ENCODE measurements at regions not wholly inside any gene's neighbourhood (a gene's known extent, or its start where the extent isn't known, plus 50 kb on each side); places are given as distances from the start of the nearest gene placed in this dataset.
A peak's percentile ranks its signal among the peaks of the same experiment; 100 is the strongest.

DNA sequence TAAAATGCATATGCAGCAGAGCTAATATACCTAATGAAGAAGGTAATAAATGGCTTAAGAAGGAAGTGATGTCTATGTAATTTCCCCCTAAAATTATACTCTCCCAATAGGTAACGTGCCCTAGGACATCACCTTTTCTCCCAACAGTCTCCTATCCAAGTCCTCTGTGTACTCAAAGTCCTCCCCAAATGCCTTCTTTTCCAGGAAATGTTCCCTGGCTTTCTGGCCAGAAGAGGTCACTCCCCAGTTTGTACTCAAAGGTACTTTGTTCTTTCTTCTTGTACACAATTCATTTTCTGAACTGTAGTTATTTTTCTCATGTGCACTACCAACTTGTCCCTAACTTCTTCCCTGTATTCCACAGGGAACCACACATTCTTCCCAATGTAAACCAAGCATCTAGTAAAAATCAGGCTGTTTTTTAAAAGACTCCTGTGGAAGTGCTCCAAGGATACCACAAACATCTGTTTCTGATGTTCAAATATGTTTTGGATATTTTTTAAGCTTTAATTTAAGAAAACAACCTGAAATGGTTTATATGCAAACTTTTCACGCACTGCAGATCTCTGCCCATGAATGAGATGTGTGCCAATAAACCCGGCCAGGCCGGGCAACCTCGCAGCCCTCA is 262.3 kb upstream of the KLF14 start:
- DNase-seq (ENCODE audit: low read depth): no peak

DNA sequence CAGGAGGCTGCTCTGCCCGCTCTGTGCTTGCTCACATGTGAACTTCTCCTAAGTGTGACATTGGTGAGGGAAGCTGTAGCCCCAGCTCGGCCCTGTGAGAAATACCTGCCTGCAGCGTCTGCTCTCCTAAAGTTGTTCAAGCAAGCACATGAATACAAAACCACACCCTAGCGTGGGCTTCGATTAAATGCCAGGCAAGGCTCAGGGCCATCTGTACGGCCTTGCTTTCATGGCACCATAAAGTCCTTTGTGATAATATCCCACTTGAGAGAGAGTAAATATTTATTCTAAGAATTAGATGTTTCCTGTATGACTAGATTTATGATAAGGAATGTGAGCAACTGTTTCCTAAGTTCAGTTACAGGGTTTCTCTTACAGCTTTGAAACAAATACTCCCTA is 262.8 kb upstream of the KLF14 start:
- no peak for DNase-seq (ENCODE audit: low read depth)

DNA sequence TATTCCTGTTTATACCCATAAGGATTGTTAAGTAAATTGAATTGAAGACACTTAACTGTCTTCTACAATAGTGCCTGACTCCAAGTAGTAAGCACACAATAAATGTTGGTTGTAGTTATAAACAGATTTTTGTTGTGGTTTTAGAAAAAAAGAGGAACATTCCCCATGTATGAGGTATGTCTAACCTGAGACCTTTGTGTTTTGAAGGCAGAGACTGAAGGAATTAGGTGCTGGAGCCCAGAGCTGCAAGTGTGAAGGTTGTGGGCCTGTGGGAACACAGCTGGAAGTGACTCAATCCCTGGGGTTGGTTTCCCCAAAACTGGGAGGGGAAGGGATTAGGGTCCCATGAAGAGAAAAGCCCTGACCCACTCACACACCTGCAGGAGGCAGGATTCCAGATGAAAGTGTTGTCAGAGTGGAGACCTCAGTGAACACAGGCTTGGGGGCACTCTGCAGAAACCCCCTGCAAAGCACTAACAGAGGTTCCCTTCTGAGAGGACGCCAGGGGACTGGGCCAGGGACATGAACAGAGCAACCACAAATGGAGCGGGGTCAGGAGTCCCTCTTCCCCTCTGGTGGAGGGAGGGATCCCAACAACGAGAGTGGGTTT is 265.1 kb upstream of the KLF14 start:
- DNase-seq (ENCODE audit: low read depth): no peak

DNA sequence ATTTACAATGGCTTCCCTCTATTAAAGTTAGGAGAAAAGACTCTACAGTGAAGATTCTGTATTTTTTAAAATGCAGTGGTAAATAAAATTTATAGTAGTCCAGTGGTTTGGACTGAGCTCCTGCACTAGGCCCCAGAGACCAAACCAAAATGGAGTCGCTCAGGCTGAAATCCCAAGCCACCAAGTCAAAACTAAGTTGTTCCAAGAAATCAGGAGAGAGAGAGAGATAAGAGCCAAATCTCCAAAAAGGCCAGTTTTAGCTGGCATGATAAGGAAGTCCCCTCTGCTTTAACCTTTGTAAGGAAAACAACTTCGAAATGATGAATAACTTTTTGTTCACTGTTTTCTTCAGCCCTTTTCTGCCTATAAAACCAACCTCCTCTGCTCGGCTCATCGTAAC is 265.9 kb upstream of the KLF14 start:
- DNase-seq (ENCODE audit: low read depth): no peak

DNA sequence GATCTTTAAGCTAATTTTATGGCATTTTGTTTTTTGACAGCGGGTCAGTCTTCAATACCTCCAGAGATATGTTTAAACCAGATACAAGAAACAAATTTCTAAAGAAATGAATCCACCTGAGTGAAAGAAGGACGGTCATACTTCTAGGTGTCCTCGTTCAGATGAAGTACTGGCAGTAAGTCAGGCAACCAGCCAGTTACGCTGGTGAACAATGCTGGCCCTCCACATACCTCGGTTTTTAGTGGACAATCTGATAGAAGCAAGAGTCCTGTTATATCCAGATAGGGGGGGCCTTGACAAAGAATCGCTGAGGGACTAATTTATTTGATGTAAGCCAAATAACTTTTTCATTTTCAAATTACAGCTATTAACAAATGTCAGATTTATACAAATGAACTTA is 266.4 kb upstream of the KLF14 start:
- no peak for DNase-seq (ENCODE audit: low read depth)

DNA sequence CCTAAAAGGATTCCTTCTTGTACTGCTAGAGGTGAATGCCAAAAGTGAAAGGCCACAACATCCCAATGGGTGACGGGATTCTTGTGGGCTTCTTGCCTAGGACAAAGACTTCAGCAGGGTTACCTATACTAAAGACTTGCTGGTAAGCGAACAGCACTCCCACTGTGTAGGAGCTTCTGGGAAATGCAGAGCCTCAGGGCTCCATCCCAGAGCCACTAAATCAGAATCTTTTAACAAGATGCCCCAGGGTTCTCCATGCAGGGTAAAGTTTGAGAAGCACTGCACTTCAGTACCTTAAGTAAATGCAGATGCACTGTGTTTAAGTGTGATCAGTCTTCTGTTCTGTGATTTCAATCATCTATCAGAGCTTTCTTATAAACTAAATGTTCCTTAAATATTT is 266.9 kb upstream of the KLF14 start:
- DNase-seq (ENCODE audit: low read depth): no peak

DNA sequence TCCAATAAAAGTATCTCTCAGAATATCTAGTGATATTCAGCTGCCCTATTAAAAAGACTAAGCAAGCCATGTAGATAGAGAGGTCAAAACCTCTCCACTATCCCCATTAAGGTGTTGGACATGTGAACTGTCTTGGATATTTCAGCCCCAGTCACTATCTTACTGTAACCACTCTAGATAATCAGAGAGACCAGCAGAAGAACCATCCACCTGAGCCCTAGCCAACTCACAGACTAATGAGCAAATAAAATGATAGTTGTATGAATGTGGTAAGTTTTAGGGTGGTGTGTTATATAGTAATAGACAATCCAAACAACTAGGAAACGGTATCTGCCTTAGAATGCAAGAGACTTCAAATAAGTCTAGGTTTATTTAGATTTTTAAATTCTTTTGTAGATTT is 268.6 kb upstream of the KLF14 start:
- DNase-seq (ENCODE audit: low read depth): no peak

DNA sequence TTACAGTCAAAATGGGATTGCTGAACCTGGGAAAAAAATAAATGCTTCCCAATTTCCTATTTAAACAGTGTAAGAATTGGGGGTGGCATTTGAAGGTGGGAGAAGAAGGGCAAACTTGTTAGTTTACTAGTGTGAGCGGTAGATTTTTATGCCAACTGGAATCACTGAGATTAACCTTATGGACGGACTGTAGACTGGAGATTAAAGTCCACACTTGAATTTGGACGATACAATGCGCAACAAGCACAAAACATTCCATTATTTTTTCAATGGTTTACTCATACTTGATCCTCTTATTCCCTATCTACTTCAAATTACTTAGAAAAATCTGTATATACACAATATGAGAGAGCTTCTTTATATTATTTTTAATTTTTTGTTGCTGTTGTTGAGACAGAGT is 269.6 kb upstream of the KLF14 start:
- DNase-seq (ENCODE audit: low read depth): no peak

DNA sequence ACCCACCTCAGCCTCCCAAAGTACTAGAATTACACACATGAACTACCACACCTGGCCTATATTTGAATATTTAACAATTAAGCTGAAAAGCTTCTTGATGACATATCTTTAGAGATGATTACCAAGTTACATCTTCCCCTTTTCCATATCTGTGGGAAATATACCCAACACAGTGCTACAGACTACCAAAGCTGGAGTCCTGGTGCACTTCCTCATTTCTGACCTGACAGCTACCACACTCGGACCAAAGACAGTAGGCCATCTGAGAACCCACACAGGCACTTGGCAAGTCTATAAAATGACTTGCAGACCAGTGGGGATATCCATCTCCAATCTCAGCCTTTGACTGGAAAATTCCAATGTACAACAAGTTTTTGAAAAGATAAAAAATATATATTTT is 270.4 kb upstream of the KLF14 start:
- DNase-seq (ENCODE audit: low read depth): no peak

DNA sequence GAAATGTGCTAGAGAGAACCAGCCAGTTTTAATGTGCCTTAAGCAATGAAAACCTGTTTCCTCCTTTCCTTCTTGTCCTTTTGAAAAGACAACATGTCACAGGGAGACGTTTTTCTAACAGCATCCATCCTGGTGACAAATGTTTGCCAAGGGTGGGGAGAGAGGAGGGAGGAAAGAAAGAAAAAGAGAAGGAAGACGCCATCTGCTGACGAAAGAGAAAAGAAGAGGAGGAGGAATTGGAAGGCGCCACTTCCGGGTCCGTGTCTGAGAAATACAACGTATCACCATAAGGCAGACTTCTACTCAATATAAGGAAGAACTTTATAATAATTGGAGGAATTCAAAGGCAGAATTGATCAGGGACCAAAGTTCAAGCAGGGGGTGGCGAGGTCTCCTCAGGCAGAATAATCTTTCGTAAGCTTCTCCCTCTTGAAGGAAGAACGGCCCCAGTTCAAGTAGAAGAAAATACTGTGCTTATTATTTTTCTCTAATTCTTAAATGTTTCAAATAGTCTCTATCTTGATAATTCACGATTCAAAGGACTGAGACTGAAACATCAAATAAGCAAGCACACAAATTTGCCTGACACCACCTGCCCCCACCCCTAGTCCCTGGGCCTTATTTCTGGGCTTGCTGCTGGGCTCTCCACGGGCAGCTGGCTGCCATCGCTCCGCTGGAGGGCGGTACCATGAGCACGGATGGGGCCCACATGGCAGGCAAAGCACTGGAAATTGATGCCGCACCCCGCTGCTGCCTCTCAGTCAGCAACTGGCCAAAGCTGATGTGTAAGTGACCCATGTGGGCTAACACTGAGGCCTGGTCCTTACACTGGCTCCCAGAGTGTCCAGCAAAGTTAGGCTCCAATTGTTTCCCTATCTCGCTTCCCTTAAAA is 273.7 kb upstream of the KLF14 start:
- DNase-seq (ENCODE audit: low read depth): no peak

DNA sequence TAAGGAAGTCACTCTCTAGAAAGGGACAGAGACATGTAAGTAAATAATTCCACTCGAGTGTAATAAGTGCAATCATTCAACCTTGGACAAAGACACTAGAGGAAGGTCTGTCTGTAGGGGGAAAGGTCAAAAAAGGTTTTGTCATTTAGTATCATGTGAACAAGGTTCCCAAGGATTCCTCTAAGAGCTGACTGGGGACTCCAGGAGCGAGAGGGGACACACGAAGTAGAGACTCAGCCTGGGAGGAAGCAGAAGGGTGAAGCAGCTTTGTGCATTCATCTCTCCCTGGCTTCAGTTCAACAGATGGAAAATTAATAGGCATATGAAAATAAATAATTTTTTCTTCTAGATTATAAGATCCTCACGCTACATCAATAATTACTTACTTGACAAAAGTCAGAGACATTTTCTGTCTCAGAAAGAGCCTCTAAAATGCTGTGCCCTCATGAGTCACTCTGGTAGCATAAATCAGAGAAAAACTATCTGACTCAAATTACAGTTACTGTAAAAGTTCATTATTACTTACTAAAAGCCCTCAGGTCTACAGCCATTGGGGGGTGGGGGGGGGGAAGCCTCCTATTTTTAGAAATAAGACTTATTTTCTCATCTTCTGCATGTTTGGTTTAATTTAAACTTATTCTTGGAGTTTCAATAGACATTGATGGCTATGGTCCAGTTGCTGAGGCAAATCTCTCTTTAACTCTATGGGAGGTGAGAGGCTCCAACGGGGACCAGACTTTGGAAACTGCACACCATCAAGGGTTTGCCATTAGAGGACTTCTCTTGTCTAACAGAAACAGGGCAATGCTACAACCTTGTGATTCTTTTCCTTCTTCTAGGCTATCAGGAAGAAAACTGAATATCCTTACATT is 275.1 kb upstream of the KLF14 start:
- no peak for DNase-seq (ENCODE audit: low read depth)

DNA sequence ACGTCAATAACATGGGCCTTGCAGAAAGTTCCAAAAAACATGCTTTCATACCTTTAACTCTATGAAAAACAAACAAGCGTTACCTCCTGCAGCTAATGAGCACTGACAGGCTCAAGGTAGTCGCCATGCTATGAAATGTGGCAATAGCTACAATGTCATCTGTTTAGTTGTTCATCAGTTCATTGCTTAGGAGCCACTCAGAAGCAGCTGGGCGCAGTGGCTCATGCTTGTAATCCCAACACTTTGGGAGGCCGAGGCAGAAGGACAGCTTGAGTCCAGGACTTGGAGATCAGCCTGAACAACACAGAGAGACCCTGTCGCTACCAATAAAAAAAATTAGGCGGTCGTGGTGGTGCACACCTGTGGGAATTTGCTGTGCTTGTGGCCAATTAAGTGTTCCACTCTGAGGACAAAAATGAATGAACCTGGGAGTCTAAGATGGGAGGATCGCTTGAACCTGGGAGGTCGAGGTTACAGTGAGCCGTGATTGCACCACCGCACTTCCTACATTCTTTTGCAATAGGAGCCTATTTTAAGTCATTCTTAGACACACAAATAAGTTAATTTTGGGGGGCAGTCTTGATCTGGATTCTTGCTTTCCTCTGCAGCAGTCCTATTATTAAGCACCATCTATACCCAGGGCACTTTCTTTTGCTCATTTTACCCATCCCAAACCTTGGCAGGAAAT is 276.2 kb upstream of the KLF14 start:
- no peak for DNase-seq (ENCODE audit: low read depth)

DNA sequence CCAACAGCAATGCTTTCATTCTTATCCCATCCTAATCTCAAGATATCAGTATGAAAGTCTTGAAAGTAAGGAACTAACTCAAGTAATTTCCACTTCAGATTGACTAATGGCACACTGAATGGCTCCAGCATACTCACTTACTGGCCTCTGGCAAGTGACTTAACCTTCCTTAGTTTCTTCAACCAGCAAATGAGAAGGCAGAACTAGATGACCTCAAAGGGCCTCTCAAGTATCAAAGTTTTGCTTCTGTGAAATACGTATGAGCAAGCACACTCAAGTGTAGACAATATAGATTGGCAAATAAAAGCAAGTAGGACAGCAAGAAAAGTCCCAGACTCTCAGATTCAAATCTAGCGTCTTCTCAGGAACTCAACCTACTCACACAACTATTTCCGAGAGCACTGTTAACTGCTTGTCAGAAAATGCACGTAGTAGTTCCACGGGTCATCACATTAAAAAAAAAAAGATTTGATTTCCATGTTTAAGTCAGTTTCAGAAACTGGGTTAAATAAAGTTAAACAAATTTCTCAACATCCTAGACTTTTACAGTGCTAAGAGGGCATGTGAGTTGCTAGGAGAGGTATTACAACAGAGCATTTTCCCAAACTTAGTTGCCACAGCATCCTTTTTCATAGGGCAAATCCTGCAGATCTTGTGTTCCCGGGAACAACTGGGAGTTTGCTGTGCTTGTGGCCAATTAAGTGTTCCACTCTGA is 276.9 kb upstream of the KLF14 start:
- DNase-seq (ENCODE audit: low read depth): no peak

DNA sequence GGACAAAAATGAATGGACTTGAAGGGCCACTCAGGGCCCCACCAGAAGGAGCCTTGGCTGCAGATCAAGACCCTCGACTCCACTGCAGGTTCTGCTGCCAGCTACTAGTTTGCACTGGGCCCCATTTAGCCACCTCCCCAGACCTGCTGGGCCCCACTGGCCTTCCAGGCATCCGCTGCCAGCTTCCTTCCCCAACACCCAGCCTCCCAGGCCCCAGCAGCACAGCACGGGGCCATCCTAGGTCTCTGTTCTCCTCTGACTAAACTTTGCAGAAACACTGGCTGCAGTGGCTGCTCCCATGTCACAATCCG is 277.4 kb upstream of the KLF14 start:
- DNase-seq (ENCODE audit: low read depth): no peak

DNA sequence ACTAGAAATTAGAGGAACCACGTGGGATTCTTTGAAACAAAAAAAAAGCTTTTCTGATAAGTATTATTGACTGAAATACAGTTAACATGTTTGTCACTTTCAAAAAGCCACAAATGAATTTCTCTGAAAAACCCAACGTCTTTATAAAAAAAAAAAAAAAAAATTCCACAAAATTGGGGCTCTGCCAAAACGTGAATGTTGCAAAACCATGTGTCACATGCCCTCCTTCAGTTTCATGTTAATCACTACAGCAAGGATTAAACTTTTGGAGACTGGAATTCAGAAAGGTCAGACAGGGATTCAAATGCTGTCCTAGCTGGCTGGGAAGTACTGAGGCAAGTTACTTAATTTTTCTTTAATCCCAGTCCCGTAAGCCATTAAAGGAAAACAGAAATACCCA is 278.0 kb upstream of the KLF14 start:
- peak; percentile 78 for DNase-seq (ENCODE audit: low read depth)

DNA sequence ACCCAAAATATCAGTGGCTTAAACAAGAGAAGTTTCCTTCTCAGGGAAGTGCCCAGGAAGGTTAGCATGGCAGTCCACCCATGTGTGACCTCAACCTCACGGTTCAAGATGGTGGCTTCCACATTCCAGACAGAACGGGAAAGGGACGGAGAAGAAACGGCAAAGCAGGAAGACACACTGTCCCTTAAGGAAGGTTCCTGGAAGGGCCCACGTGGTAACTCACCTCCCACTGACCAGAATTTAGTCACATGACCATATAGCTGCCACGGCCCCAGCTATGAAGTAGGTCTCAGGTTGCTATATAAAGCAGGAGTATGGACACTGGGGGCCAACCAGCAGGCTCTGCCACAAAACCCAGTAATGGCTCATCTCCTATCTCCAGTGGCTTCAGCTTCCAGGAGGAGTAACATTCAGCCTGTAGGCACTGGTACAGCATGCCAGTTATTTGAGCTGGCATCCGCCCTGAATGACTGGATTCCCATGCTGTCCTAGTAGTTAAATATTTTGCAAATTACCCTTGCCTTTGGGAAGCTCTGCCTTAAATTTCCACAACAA is 278.5 kb upstream of the KLF14 start:
- no peak for DNase-seq (ENCODE audit: low read depth)

DNA sequence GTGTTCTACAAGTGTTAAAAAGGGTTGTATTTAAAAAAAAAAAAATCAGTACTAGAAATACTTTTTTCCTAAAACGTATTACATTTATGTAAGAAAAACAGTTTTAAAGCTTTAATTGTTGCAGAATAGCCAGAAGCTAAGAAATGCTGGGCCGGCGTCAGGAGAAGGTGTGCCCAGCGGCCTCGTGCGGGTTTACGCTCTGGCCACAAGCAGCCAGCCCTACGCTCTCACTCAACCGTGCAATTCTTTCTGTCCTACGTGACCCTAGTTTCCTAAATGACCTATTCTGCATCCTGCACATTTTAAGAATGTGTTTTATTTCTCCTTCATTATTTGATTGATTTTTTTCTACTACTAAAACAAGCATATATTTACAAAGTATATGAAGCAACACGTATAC is 279.7 kb upstream of the KLF14 start:
- no peak for DNase-seq (ENCODE audit: low read depth)

DNA sequence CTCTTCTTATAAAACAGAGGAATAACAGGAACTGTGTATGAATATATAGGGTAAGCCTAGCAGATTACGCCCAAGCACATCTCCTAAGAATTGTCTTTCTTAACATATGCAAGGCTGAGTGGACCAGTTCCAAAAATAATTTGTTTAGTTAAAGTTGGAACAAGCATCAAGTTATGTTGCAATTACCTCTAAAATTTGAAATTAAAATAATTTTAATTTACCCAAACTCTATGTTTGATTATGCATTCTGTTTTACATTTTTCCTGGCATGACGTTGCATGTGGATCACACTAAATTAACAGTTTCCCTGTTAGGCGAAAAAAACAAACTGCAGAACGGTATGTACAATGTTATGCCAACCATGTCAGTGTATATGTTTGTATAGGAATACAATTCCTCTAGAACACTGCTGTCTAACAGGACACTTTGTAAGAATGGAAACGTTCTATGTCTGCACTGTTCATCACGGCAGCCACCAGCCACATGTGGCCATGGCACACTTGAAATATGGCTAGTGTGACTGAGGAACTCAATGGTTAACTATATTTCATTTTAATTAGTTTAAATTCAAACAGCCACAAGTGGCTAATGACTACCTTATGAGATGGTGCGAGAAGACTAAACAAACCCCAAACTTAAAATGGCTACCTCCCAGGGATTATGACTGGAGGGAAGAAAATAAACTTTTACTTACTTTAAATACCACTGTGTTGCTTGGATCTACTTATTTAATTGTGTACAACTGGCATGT is 281.1 kb upstream of the KLF14 start:
- DNase-seq (ENCODE audit: low read depth): no peak

DNA sequence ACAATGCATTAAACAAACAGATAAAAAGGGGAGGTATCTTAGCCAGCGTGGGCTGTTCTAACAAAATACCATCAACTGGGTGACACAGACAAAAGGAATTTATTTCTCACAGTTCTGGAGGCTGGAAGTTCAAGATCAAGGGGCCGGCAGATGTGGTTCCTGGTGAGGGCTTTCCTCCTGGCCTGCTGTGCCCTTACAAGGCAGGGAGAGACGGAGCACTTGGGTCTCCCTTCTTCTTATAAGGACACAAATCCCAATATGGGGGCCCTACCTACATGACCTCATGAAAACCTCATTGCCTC is 281.6 kb upstream of the KLF14 start:
- no peak for DNase-seq (ENCODE audit: low read depth)

DNA sequence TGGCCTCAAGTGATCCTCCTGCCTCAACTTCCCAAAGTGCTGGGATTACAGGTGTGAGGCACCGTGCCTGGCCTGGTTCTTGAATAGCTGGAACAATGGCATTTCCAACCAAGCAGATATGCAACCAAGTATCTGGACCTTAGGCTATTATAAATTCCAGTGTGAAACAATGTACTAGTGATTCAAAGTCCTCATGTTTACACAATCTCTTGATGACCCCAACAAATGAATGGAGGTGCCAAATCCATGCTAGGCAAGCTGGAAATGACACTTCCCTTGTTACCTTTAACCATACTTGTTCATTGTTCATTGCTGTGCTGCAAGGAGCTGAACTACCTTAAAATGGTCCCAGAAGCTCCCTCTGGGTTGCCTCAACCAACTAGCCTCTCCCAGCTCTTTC is 282.2 kb upstream of the KLF14 start:
- DNase-seq (ENCODE audit: low read depth): no peak

DNA sequence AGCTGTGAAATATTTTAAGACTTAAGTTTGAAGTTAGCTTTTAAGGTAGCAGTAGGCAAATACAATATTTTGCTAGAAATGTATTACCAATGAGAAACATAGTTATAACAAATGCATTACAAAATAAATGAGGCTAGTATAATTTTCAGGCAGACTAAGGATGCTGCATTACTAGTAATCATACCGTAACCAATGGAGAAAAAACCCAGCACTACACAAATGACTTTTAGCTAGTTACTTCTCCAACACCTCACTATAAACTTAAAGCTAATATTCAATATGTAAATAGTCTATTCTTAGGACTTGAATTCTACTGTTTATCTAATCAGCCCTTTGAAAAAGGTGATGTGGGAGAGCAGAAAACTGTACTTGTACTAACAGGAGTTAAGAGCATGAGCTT is 285.3 kb upstream of the KLF14 start:
- no peak for DNase-seq (ENCODE audit: low read depth)
